Naive B cell (primary cell): ENCODE measurements at regions not wholly inside any gene's neighbourhood (a gene's known extent, or its start where the extent isn't known, plus 50 kb on each side); places are given as distances from the start of the nearest gene placed in this dataset.
"Not testable (repeated sequence)": the region's sequence is repeated elsewhere in the genome, so short reads cannot be mapped to it uniquely, and the experiment has no call there.

Experiments used
- ATAC-seq, 2 donors: fragments of 150-1000 bp; cut with Tn5 transposase; 2 replicates each; pipeline ENCODE4 v1.10.0; 2021; ENCODE audit warnings: low read depth in 2 of 2, mild to moderate bottlenecking in 2 of 2, moderate library complexity in 2 of 2
- DNase-seq: peaks from one replicate; pipeline ENCODE4 v3.0.0; 2022
- H3K27ac Mint-ChIP-seq, 6 donors: one replicate each; pipeline ENCODE4 v1.8.0; 2020 to 2022; ENCODE audit warnings: mild to moderate bottlenecking in 6 of 6, mixed read lengths in 6 of 6, moderate library complexity in 5 of 6, inconsistent platforms in 2 of 6
- H3K27me3 Mint-ChIP-seq, 3 donors: one replicate each; pipeline ENCODE4 v1.8.0; 2021 to 2022; ENCODE audit warnings: mixed read lengths in 3 of 3, mild to moderate bottlenecking in 1 of 3
- H3K36me3 Mint-ChIP-seq, 2 donors: one replicate each; pipeline ENCODE4 v1.8.0; 2020 to 2022; ENCODE audit warnings: mixed read lengths in 2 of 2, inconsistent platforms in 1 of 2, mild to moderate bottlenecking in 1 of 2
- H3K4me1 Mint-ChIP-seq, 3 donors: one replicate each; pipeline ENCODE4 v1.8.0; 2020 to 2022; ENCODE audit warnings: mixed read lengths in 3 of 3, inconsistent platforms in 1 of 3, mild to moderate bottlenecking in 1 of 3, moderate library complexity in 1 of 3
- H3K4me3 Mint-ChIP-seq, 8 donors: one replicate each; pipeline ENCODE4 v1.8.0; 2020 to 2022; ENCODE audit warnings: mild to moderate bottlenecking in 8 of 8, mixed read lengths in 8 of 8, moderate library complexity in 8 of 8, inconsistent platforms in 2 of 8
- H3K9me3 Mint-ChIP-seq, 7 donors: one replicate each; pipeline ENCODE4 v1.8.0; 2020 to 2022; ENCODE audit warnings: mixed read lengths in 7 of 7, mild to moderate bottlenecking in 5 of 7, inconsistent platforms in 2 of 7, moderate library complexity in 1 of 7

- Mint-ChIP-seq H3K27ac (no peak overlapping the region), H3K4me3 (no peak overlapping the region)
These were observed 305.4 kb downstream of the KLF12 start for GRCh38 chr13:73828811-73829210.

GRCh38 chr13:73827434-73827833, 306.8 kb downstream of the KLF12 start:
- no peak overlapping the region for H3K27ac Mint-ChIP-seq
- ATAC-seq (no peak), DNase-seq (no peak)
- H3K4me1 Mint-ChIP-seq = peaks cover 5 to 18% (median 17%) of the 10 kb centered on the region in 3 donors
- no peaks in the 10 kb centered on the region for H3K27me3 Mint-ChIP-seq
- no peaks in the 10 kb centered on the region for H3K9me3 Mint-ChIP-seq
- peaks cover 0 to 14% of the 10 kb centered on the region in 2 donors for H3K36me3 Mint-ChIP-seq
- no peak overlapping the region for H3K4me3 Mint-ChIP-seq

More at GRCh38 chr13:73828811-73829210, 305.4 kb downstream of the KLF12 start:
- DNase-seq (no peak), ATAC-seq (no peak)
- peaks cover 0 to 14% of the 10 kb centered on the region in 2 donors for H3K36me3 Mint-ChIP-seq
- peaks cover 3 to 23% (median 22%) of the 10 kb centered on the region in 3 donors for H3K4me1 Mint-ChIP-seq
- no peaks in the 10 kb centered on the region for H3K9me3 Mint-ChIP-seq
- H3K27me3 Mint-ChIP-seq = no peaks in the 10 kb centered on the region

GRCh38 chr13:73825143-73825542, 309.1 kb downstream of the KLF12 start:
- H3K27me3 Mint-ChIP-seq = no peaks in the 10 kb centered on the region
- no peak overlapping the region for H3K4me3 Mint-ChIP-seq
- peaks cover 0 to 14% of the 10 kb centered on the region in 2 donors for H3K36me3 Mint-ChIP-seq
- ATAC-seq = no peak
- no peak overlapping the region for H3K27ac Mint-ChIP-seq
- H3K9me3 Mint-ChIP-seq = no peaks in the 10 kb centered on the region
- DNase-seq = no peak
- H3K4me1 Mint-ChIP-seq = peaks cover 23 to 29% (median 28%) of the 10 kb centered on the region in 3 donors

GRCh38 chr13:73822668-73823592, 311.3 kb downstream of the KLF12 start:
- Mint-ChIP-seq H3K9me3 (no peaks in the 10 kb centered on the region), H3K4me3 (no peak overlapping the region), H3K4me1 (peaks cover 29 to 32% (median 29%) of the 10 kb centered on the region in 3 donors)

GRCh38 chr13:73820688-73821087, 313.5 kb downstream of the KLF12 start:
- peaks cover 0 to 10% of the 10 kb centered on the region in 2 donors for H3K36me3 Mint-ChIP-seq
- H3K27me3 Mint-ChIP-seq = no peaks in the 10 kb centered on the region
- peaks cover 27 to 29% (median 27%) of the 10 kb centered on the region in 3 donors for H3K4me1 Mint-ChIP-seq
- ATAC-seq (no peak), DNase-seq (no peak)
- H3K27ac Mint-ChIP-seq = peak overlapping the region in 5 of 6 donors; percentile 29 to 55 (median 34)
- peak overlapping the region in 2 of 8 donors; percentile 9 to 40 for H3K4me3 Mint-ChIP-seq
- no peaks in the 10 kb centered on the region for H3K9me3 Mint-ChIP-seq

More at GRCh38 chr13:73822668-73823592, 311.3 kb downstream of the KLF12 start:
- peak overlapping the region in 1 of 6 donors; percentile 61 for H3K27ac Mint-ChIP-seq
- DNase-seq (no peak), ATAC-seq (no peak)
- H3K27me3 Mint-ChIP-seq = no peaks in the 10 kb centered on the region
- H3K36me3 Mint-ChIP-seq = peaks cover 0 to 15% of the 10 kb centered on the region in 2 donors

GRCh38 chr13:73820285-73820684, 313.9 kb downstream of the KLF12 start:
- no peak overlapping the region for H3K4me3 Mint-ChIP-seq
- peaks cover 26 to 27% (median 26%) of the 10 kb centered on the region in 3 donors for H3K4me1 Mint-ChIP-seq

GRCh38 chr13:73819711-73820110, 314.5 kb downstream of the KLF12 start:
- peaks cover 0 to 17% of the 10 kb centered on the region in 2 donors for H3K36me3 Mint-ChIP-seq
- H3K27me3 Mint-ChIP-seq = no peaks in the 10 kb centered on the region
- peak overlapping the region in 3 of 6 donors; percentile 24 to 84 (median 40) for H3K27ac Mint-ChIP-seq
- DNase-seq (no peak), ATAC-seq (no peak)
- peaks cover 23 to 25% (median 25%) of the 10 kb centered on the region in 3 donors for H3K4me1 Mint-ChIP-seq
- no peak overlapping the region for H3K4me3 Mint-ChIP-seq
- H3K9me3 Mint-ChIP-seq = no peaks in the 10 kb centered on the region

More at GRCh38 chr13:73820285-73820684, 313.9 kb downstream of the KLF12 start:
- Mint-ChIP-seq H3K27me3 (no peaks in the 10 kb centered on the region), H3K9me3 (no peaks in the 10 kb centered on the region), H3K36me3 (peaks cover 0 to 14% of the 10 kb centered on the region in 2 donors), H3K27ac (peak overlapping the region in 1 of 6 donors; percentile 34)
- no peak for DNase-seq
- no peak for ATAC-seq

GRCh38 chr13:73816702-73817101, 317.5 kb downstream of the KLF12 start:
- Mint-ChIP-seq H3K9me3 (no peaks in the 10 kb centered on the region), H3K36me3 (peaks cover 14 to 16% of the 10 kb centered on the region in 2 donors), H3K4me1 (peaks cover 21 to 23% (median 21%) of the 10 kb centered on the region in 3 donors), H3K4me3 (no peak overlapping the region), H3K27ac (peak overlapping the region in 1 of 6 donors; percentile 52), H3K27me3 (no peaks in the 10 kb centered on the region)
- ATAC-seq = no peak
- DNase-seq = no peak

- Mint-ChIP-seq H3K36me3 (peaks cover 15 to 16% of the 10 kb centered on the region in 2 donors), H3K27ac (no peak overlapping the region), H3K9me3 (no peaks in the 10 kb centered on the region), H3K4me1 (peaks cover 12 to 14% (median 12%) of the 10 kb centered on the region in 3 donors), H3K27me3 (no peaks in the 10 kb centered on the region), H3K4me3 (no peak overlapping the region)
- DNase-seq (no peak), ATAC-seq (no peak)
These were observed 318.4 kb downstream of the KLF12 start for GRCh38 chr13:73815796-73816195.

- H3K4me3 Mint-ChIP-seq = no peak overlapping the region
- H3K36me3 Mint-ChIP-seq = peaks cover 15 to 20% of the 10 kb centered on the region in 2 donors
- H3K27me3 Mint-ChIP-seq = no peaks in the 10 kb centered on the region
- no peaks in the 10 kb centered on the region for H3K9me3 Mint-ChIP-seq
- no peak for DNase-seq
- ATAC-seq = no peak
- H3K4me1 Mint-ChIP-seq = no peaks in the 10 kb centered on the region
- H3K27ac Mint-ChIP-seq = peak overlapping the region in 1 of 6 donors; percentile 24
These were observed 323.6 kb downstream of the KLF12 start for GRCh38 chr13:73810647-73811046.

- no peak overlapping the region for H3K27ac Mint-ChIP-seq
These were observed 324.6 kb downstream of the KLF12 start for GRCh38 chr13:73809561-73809960.

GRCh38 chr13:73808318-73808717, 325.9 kb downstream of the KLF12 start:
- H3K4me3 Mint-ChIP-seq = no peak overlapping the region
- peak overlapping the region in 1 of 6 donors; percentile 32 for H3K27ac Mint-ChIP-seq

More at GRCh38 chr13:73809561-73809960, 324.6 kb downstream of the KLF12 start:
- no peak overlapping the region for H3K4me3 Mint-ChIP-seq
- no peaks in the 10 kb centered on the region for H3K27me3 Mint-ChIP-seq
- no peaks in the 10 kb centered on the region for H3K9me3 Mint-ChIP-seq
- H3K4me1 Mint-ChIP-seq = no peaks in the 10 kb centered on the region
- DNase-seq = no peak
- ATAC-seq = no peak
- H3K36me3 Mint-ChIP-seq = peaks cover 15% of the 10 kb centered on the region in 2 donors

GRCh38 chr13:73805326-73805958, 328.8 kb downstream of the KLF12 start:
- H3K4me3 Mint-ChIP-seq, DNase-seq, H3K27me3 Mint-ChIP-seq: not testable (repeated sequence)

More at GRCh38 chr13:73808318-73808717, 325.9 kb downstream of the KLF12 start:
- no peaks in the 10 kb centered on the region for H3K9me3 Mint-ChIP-seq
- H3K27me3 Mint-ChIP-seq = no peaks in the 10 kb centered on the region
- H3K4me1 Mint-ChIP-seq = peaks cover 0 to 7% (median 5%) of the 10 kb centered on the region in 3 donors
- H3K36me3 Mint-ChIP-seq = peaks cover 23 to 24% of the 10 kb centered on the region in 2 donors
- ATAC-seq (no peak), DNase-seq (no peak)

More at GRCh38 chr13:73805326-73805958, 328.8 kb downstream of the KLF12 start:
- Mint-ChIP-seq H3K36me3 (peaks cover 15 to 22% of the 10 kb centered on the region in 2 donors), H3K4me1 (peaks cover 0 to 10% (median 8%) of the 10 kb centered on the region in 3 donors)
- ATAC-seq, H3K9me3 Mint-ChIP-seq, H3K27ac Mint-ChIP-seq: not testable (repeated sequence)
